Spleen (tissue), 7 donors: ENCODE measurements at regions not wholly inside any gene's neighbourhood (a gene's known extent, or its start where the extent isn't known, plus 50 kb on each side); places are given as distances from the start of the nearest gene placed in this dataset.
"Not testable (repeated sequence)": the region's sequence is repeated elsewhere in the genome, so short reads cannot be mapped to it uniquely, and the experiment has no call there.

Experiments
- CTCF ChIP-seq, 11 experiments: fragments of 200-600 bp in 7 of 11; fragments of 450-650 bp in 4 of 11; sonication (generic) in 4 of 11; IDR thresholded peaks in 8 of 11; conservative IDR thresholded peaks in 3 of 11; 1 replicate in 7 of 11; 2 replicates in 4 of 11; pipeline versions ENCODE4 v1.4.0 to v1.8.0; 2016 to 2021; ENCODE audit warnings: antibody characterized with exemption in 11 of 11, inconsistent platforms in 4 of 11, mild to moderate bottlenecking in 1 of 11
- POLR2A ChIP-seq, 3 donors: fragments of 450-650 bp; IDR thresholded peaks; one replicate each; pipeline ENCODE4 v1.5.1; 2017; ENCODE audit warnings: antibody characterized with exemption in 3 of 3, mild to moderate bottlenecking in 1 of 3
- POLR2AphosphoS5 ChIP-seq, 3 donors: sonication (generic); formaldehyde crosslinking; IDR thresholded peaks; one replicate each; pipeline ENCODE4 v1.5.1; 2017; ENCODE audit warnings: antibody characterized with exemption in 3 of 3
- donor health status: DM: no; HTN: no; CAD: no; lungs with moderate emphysema.
- donor health status: DM: no; HTN: no; CAD: no.
- donor health status: DM: no; HTN: no; CAD: no.

DNA sequence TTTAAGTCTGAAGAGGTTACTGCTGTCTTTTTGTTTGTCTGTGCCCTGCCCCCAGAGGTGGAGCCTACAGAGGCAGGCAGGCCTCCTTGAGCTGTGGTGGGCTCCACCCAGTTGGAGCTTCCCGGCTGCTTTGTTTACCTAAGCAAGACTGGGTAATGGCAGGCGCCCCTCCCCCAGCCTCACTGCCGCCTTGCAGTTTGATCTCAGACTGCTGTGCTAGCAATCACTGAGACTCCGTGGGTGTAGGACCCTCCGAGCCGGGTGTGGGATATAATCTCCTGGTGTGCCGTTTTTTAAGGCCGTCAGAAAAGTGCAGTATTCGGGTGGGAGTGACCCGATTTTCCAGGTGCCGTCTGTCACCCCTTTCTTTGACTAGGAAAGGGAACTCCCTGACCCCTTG lies 499.3 kb upstream of the GRAMD2B start:
- TF ChIP-seq POLR2A (IDR thresholded peaks at IDR 0.05); CTCF (IDR thresholded peaks at IDR 0.05 in 8 of 11, conservative IDR thresholded peaks at IDR 0.05 in 3 of 11); POLR2AphosphoS5 (IDR thresholded peaks at IDR 0.05): not testable (repeated sequence)
